ENCODE measurements at regions not wholly inside any gene's neighbourhood (a gene's known extent, or its start where the extent isn't known, plus 50 kb on each side); places are given as distances from the start of the nearest gene placed in this dataset.

DNA sequence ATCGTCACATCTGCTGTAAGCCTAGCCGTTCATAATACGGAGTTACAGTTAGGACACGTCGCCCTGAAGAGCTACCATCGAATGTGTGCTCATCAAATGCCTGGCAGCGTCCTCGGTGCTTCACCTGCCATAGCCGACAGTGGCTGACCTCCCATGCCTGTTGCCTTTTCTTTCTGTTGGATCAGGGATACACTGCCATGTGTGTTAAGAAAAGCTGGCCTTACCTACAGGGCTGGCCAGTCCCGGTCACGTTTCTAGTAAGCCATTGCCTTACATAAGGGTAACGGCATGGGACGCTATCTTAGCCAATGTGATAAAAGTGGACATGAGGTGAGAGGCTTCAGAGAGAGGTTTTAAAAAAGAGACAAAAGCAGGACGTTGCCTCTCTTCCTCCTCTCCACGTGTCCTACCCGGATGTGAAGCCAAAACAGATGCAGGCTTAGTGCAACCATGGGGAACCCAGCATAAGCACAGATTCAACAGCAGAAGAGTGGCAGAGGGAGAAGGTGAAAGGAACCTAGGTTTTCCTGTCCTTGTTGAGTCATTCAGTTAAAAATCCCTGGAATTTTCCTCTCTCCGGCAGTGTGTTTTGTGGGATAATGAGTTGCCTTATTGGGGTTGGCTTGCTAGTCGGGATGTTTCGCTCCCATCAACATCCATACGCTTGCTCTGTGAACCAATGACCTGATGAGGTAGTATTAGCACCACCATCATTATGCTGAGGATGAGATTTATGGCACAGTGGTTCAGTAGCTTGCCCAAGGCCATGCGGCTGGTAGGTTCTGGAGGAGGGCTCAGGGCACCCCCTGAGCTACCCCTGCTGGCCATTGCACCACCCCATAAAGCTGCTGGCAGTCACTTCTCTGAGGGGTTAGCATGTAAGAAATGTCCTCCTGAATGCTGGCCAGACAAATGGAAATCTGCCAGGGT lies 67.4 kb upstream of the B3GAT1 start:
- DNase-seq (ENCODE audit: low read depth, low spot score), result no peak

DNA sequence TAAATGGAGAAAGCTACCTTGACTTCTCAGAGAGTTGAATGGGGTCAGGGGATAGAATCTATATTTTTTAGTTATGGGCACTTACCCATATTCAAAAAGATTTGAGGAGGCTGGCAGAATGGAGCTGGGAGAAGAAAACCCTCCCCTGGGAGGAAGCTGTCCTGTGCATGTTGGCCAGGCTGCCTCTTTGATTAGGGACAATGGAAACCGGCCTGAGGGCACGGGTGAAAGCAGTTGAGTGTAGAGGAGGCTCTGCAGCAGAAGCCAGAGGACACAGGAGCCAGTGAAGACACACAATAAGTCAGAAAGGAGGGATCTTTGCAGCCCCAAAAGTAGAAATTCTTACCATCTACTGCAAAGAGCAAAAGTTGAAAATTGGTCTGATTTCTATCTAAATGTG lies 66.6 kb upstream of the B3GAT1 start:
- DNase-seq (ENCODE audit: low read depth, low spot score), result no peak

DNA sequence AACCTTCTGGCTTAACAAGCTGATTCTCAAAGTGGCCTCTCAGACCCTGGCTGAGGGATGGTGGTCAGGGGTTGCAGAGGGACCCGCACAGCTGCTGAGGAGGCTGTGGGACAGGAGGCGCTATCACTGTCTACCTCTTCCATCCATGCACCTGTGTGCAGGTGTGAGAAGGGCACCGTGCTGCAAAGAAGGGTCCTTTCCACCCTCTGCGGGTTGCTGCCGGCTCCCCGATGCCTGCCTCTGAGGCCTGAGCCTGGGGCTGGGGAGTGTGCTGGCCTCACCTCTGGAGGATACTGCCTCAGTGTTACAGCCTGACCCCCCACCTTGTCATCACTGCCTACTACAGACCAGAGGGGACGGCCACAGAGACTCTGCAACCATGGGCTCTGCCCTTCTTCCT lies 66.1 kb upstream of the B3GAT1 start:
- DNase-seq (ENCODE audit: low read depth, low spot score), result no peak

DNA sequence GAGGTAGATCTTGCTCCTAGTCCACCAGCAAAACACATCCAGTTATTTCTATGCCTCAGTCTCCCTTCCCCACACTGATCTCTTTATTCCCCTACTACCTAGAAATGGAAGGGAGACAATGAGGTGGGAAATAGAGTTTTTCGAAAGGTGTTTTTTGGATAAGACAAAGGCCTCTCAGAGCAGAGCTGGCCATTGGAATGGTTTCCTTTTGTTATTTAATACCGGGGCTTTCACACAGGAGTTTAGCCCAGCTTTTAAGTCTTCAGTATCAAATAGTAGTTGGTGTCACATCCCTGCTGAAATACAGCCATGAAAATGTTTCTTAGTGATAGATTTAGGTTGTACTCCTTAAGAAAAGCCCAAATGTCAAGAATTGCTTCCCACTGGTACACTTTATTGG lies 65.4 kb upstream of the B3GAT1 start:
- DNase-seq (ENCODE audit: low read depth, low spot score), result no peak

DNA sequence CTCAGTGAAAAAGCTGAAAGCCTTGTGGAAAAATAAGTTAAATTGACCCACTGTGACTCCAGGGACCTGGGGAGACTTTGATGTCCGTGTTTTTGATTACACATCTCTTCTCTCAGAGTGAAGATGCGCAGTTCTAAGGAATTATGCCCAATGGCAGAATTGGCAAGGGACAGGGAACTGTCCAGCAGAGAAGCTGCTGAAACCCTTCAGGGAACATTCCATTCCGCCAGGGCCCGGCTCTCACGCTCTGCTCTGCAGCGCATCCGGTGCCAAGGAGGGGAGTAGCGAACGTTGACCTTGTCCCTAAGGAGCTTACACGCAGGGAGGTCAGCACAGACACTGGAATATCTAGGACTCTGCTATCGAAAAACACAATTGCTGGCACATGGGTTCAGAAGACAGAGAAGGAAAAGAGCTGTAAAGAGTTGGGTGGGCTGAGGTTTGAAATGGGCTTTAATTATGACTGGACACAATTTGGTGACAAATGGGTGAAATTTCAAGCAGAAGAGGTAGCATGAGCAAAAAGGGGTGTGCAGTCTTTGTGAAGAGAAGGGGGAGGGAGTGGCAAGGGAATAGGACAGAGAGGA lies 64.5 kb upstream of the B3GAT1 start:
- DNase-seq (ENCODE audit: low read depth, low spot score), result no peak

DNA sequence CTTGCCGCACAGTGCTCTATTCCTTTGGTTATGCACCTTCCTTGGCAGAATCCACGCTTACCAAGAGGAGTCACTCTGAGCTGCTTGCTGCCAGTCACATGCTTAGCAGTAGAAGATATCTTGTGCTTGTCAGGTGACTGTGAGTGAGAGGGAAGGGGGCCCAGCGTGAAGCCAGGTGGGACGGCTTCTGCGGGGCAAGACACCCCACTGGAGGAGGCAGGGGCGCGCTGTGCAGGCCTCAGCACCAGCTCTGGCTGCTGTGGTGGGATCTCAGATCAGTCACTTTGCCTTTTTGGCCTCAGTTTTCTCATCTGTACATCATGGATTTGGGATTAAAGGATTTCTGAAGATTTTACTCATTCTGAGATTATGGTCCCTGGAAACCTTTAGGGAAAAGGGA lies 63.9 kb upstream of the B3GAT1 start:
- no peak for DNase-seq (ENCODE audit: low read depth, low spot score)

DNA sequence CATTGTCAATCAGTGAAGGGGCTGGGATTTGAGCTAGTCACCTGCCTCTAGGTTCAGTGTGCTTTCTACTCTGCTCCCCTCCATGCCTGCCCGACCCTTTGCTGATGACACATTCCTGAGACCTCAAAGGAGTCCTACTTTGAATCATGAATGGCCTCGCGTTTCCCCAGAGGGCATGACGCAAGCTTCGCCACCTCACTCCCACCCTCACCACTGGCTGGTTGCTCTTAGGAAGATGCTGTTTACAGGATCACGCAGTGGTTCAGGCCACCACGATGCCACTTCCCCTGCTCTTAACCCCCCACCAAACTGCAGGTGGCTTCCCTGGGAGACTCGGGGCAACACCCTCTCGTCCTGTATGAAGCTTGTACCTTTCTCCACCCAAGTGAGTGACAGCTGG lies 62.9 kb upstream of the B3GAT1 start:
- DNase-seq (ENCODE audit: low read depth, low spot score), result no peak

DNA sequence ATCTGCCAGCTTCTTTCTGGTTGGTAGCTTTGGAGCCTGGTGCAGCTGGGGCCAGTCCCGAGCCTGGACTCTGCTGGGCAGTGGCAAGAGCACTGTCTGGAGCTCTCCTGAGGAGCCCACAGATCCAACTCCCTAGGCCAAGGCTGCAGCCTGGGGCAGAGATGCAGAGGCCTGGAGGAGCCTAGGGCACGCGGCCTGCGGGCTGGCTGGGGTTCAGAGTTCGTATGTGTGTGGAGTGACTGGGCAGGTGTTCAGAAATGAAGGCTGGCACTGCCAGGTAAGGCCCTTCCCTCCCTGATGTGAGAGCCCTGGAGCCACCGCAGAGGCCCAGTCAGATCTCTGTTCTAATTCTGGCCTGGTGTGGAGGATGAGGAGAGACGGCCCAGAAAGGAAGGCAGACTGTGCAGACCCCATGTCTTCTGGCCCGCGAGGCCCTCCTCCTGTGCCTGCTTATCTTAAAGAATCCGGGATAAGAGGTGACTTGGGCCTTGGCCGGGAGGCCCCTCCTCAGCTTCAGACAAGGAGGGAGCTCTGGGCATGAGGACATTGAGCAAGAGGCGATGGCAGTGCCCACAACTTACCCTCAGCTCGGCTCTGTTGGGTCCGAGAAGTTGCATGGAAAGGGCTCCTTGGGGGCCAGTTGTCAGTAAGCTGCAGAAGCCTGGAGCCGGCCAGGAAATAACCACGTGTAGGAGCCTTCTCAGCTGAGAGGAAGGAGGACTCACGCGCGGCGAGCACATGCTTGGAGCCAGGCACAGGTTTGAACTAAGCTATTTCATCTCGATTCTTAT lies 62.2 kb upstream of the B3GAT1 start:
- DNase-seq (ENCODE audit: low read depth, low spot score), result no peak

DNA sequence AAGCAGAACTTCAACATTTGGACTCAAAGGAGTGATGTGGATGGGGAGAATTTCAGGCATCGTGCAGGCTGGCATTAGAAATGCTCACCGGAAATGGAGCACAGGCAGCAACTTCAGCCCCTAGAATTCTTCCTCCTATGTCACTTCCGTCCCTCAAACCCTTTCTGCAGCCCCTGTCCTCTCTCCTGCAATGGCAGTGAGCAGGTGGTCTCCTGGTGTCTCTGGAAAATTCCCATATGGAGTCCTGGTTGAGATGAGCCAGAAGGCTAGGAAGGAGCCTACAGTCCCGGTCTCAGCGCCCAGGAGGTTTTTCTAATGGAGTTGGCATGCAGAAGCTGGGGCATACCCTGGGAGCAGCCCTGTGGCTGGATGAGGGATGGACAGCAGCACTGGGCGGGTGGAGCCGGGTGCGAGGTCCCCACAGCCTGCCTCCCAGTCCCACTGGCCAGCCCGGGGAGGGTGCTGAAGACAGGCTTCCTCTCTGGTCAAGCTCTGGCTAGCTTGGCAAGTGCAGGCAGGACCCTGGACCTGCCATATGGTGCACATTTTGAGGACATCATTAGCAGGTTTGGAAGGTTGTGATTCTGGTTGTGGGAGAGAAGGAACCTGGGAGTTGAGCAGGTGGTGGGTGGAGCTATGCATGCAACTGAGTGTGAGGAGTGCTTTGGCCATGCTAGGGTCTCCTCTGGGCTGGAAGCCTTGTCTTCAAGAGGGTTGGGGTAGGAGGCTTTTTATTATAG lies 59.8 kb upstream of the B3GAT1 start:
- DNase-seq (ENCODE audit: low read depth, low spot score), result no peak

DNA sequence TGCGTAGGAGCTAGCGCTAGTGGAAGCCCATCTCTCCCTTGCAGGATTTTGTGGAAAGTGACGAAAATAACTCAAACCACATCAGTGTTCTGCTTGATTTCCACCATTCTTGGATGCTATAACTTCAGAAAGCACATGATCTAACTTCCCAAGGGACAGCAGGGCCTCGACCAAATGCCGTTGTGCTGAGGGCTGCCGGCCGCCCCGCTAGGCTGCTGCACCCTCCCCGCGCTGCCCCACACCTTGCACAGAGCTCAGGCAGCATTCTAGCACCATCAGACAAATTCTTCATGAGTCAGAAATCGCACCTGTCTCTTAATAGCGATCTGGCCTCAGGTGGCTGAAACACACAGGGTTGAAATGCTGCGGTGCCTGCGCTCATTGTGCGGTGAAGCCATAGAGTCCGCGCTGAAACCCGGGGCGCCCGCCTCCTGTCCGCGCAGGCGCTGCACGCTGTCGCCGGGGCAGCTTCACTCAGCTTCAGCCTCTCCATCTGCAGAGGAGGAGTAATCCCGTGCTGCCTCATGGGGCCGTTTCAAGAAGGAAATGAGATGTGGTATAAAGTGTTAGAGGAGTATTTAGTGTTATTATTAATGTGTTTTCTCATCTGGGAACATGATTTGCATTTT lies 59.2 kb upstream of the B3GAT1 start:
- DNase-seq (ENCODE audit: low read depth, low spot score), result no peak

DNA sequence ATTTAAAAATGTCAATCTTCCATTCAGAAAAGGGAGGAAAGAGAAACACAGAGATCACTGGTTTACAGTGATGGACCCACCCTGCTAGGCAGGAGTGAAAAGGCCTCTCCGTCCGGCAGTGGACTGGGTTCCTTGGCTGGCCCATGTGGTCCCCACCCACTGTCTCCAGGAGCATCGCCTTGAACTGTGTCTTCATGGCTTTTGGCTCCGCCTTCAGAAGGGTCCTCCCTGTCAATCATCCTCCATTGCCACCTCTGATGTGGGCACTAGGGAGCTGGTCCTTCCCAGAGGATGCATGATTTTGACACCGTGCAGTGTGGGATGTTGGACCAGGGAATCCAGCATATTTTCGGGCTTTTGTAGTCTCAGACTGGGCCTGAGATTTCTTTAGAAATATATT lies 58.2 kb upstream of the B3GAT1 start:
- no peak for DNase-seq (ENCODE audit: low read depth, low spot score)

- no peak for DNase-seq (ENCODE audit: low read depth, low spot score)
Measured at GRCh38 chr11:134469627-134470026, 57.6 kb upstream of the B3GAT1 start.

DNA sequence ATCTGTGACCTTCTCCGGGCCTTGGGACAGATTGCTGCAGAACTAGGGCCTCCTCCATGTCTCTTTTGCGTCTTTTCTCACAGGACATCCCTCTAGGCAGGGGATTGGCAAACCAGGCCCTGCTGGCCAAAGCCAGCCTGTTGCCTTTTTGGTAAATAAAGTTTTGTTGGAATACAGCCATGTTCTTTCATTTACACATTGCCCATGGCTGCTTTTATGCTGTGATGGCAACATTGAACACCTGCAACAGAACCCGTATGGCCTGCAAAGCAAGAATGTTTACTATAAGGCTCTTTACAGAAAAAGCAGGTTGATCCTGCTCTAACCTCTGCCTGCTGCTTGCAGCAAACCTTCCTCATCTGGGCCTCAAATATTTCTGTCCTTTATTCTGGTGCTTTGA lies 56.8 kb upstream of the B3GAT1 start:
- DNase-seq (ENCODE audit: low read depth, low spot score), result no peak

- DNase-seq (ENCODE audit: low read depth, low spot score), result no peak
Measured at GRCh38 chr11:134468081-134468668, 56.1 kb upstream of the B3GAT1 start.

DNA sequence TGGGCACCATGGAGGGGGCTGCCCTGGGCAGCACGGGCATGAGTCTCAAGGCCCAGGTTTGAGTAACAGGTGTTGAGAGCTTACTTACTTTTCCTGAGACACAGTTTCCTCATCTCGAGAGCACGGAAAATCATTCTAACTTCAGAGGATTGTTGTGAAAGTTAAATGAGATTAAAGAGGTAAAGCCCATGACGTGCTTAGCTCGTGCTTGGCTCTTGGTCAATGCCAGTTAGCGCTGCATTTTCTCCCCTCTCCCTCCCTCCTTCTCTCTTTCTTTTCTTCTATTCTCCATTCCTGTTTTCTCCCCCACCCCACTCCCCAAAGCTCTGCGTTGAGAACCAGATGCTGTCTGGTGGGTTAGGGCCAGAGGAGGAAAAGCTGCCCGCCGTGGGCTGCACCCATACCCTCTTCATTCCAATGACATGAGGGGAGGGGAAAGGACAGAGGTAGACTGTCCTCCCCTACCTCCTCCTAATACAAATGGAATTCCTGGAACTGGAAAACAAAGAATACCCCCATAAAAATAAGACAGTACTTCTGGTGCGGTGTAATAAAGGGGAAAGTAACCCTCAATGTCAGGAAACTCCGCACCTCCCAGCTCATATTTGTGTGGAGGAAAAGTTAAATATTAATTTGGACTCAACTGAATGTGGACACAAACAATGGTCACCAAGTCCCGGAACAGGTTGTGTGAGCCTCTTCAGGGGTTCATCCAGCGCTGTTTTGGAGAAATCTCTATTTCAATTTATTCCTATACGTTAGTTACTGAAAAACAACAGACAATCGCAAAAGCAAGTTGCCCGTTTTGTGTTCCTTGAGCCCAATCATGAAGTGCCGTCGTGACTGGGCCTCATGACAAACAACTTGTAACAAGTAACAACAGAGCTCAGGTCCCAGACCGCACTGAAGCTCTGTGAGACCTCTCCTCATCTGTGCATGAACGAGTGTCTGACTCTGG lies 54.8 kb upstream of the B3GAT1 start:
- no peak for DNase-seq (ENCODE audit: low read depth, low spot score)

DNA sequence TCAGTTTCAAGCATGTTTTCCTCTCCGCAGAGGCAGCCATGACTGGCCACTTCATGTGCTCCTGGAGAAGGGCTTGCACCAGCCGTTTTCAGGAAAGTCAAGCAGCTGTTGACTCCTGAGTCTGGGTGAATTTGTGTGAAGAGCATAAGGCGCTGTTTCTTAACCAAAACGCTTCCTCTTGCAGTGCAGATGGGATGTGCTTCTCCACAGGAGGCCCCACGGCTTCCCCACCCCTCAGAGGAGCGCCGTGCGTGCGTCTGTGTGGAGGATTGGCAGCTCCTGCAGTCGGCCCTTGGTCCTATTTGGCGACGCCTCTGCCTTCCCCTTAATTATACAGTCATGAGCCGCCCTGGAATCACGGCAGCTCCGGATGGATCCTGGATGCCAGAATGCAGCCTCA lies 54.1 kb upstream of the B3GAT1 start:
- DNase-seq (ENCODE audit: low read depth, low spot score), result no peak

- no peak for DNase-seq (ENCODE audit: low read depth, low spot score)
Measured at GRCh38 chr11:134464981-134465730, 53.1 kb upstream of the B3GAT1 start.

DNA sequence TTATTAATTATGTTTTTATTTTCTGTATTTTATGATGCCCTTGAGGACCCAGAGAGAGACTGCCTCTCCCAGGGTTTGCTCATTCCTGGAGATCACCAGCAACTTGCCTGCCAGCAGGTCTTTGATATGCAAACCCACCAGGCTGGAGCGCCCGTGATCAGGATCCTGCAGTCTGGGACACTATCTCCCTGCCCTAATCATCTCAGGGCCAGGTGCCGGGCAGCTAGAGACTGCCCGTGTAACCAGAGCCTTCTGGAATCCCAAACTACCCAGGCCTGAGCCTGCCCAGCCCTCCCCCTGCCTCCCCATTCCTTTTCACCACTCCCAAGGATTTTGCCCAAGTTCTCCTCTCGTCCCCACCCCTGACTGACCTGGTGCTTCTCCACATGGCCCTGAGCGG lies 52.2 kb upstream of the B3GAT1 start:
- DNase-seq (ENCODE audit: low read depth, low spot score), result no peak

DNA sequence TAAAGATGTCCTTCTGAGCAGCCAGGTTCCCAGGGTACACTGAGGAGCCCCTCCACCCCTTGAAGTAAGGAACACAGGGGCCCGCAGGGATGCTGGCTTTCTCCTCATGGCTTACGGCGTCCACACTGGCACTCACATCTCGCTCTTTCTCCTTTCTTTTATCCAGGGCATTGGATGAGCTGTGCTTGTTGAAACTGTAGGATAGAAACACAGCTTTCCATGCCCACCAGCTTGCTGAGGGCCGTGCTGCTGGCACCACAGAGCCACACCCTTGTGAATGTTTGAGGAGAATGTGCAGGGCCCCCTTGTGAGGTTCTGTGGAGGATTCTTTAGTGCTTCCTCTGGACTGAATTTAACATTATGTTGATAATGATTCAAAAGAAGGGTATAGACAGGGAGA lies 51.7 kb upstream of the B3GAT1 start:
- no peak for DNase-seq (ENCODE audit: low read depth, low spot score)

Measured in brain pericyte (primary cell).